DND-41 (cell line): ENCODE measurements at regions not wholly inside any gene's neighbourhood (a gene's known extent, or its start where the extent isn't known, plus 50 kb on each side); places are given as distances from the start of the nearest gene placed in this dataset.

ENCODE experiments used
- EZH2 ChIP-seq: IDR thresholded peaks from 3 replicates; pipeline ENCODE4 v1.6.1; 2012; ENCODE audit warnings: borderline replicate concordance, low read depth, mild to moderate bottlenecking, moderate library complexity, low read length, inconsistent platforms; ENCODE audit not compliant: severe bottlenecking
- TF ChIP-seq, protein P1 (sequence below): IDR thresholded peaks from 2 replicates; pipeline ENCODE4 v1.5.1; 2012; ENCODE audit warnings: borderline replicate concordance, low read length, moderate library complexity, mild to moderate bottlenecking; ENCODE audit not compliant: poor library complexity, severe bottlenecking; ENCODE audit errors: extremely low read depth

DNA sequence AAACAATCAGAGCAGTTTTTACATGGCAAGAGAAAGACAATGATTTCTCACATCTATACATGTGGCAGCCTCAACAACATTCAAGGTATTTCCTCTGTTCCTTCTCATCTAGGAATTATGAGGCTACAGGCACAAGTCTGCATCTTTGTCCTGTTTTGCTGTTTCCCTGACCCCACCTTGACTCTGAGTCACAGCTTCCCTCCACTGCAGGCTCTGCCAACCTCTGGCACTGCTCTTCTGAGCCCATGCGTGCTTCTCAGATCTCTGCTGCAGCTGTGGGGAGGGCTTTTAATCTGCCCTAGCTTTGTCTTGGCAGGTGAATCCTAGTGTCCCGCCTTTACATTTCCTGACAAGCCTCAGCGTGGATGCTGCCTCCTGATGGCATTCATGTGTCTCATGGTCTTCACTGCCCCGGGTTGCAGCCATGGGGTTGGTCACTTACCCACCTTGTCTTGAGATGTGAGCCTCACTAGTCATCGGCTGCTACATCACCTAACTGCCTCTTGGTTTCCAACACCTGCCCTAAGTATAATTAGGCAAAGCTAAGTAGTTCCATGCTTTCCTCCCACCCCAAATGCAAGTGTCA is 578.5 kb downstream of the TBC1D22A start:
- TF ChIP-seq, protein P1, sequence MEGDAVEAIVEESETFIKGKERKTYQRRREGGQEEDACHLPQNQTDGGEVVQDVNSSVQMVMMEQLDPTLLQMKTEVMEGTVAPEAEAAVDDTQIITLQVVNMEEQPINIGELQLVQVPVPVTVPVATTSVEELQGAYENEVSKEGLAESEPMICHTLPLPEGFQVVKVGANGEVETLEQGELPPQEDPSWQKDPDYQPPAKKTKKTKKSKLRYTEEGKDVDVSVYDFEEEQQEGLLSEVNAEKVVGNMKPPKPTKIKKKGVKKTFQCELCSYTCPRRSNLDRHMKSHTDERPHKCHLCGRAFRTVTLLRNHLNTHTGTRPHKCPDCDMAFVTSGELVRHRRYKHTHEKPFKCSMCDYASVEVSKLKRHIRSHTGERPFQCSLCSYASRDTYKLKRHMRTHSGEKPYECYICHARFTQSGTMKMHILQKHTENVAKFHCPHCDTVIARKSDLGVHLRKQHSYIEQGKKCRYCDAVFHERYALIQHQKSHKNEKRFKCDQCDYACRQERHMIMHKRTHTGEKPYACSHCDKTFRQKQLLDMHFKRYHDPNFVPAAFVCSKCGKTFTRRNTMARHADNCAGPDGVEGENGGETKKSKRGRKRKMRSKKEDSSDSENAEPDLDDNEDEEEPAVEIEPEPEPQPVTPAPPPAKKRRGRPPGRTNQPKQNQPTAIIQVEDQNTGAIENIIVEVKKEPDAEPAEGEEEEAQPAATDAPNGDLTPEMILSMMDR = no peak
- no peak for TF ChIP-seq EZH2
